Limb (tissue), 2 donors: ENCODE measurements at regions not wholly inside any gene's neighbourhood (a gene's known extent, or its start where the extent isn't known, plus 50 kb on each side); places are given as distances from the start of the nearest gene placed in this dataset.

Source experiments
- DNase-seq, 2 donors: peaks; one replicate each; pipeline ENCODE4 v3.0.0-alpha.2; 2016; ENCODE audit errors: extremely low spot score in 2 of 2

- no peak for DNase-seq
Observed at GRCh38 chr6:3527651-3527977, 70.8 kb upstream of the SLC22A23 start.

GRCh38 chr6:3526962-3527650 lies 70.3 kb upstream of the SLC22A23 start:
- DNase-seq, result no peak

- no peak for DNase-seq
Observed at GRCh38 chr6:3525915-3526314, 69.1 kb upstream of the SLC22A23 start.

GRCh38 chr6:3524456-3524855 lies 67.6 kb upstream of the SLC22A23 start:
- no peak for DNase-seq

GRCh38 chr6:3523966-3524365 lies 67.1 kb upstream of the SLC22A23 start:
- DNase-seq, result no peak

GRCh38 chr6:3523271-3523670 lies 66.4 kb upstream of the SLC22A23 start:
- no peak for DNase-seq

GRCh38 chr6:3522561-3523260 lies 65.9 kb upstream of the SLC22A23 start:
- DNase-seq, result no peak

- no peak for DNase-seq
Observed at GRCh38 chr6:3520281-3521230, 63.7 kb upstream of the SLC22A23 start.

GRCh38 chr6:3518356-3519190 lies 61.7 kb upstream of the SLC22A23 start:
- DNase-seq, result no peak

GRCh38 chr6:3517350-3517749 lies 60.5 kb upstream of the SLC22A23 start:
- DNase-seq, result no peak

GRCh38 chr6:3516092-3516491 lies 59.2 kb upstream of the SLC22A23 start:
- no peak for DNase-seq

GRCh38 chr6:3515669-3516068 lies 58.8 kb upstream of the SLC22A23 start:
- DNase-seq, result no peak

- DNase-seq, result no peak
Observed at GRCh38 chr6:3513416-3513815, 56.6 kb upstream of the SLC22A23 start.

- DNase-seq, result no peak
Observed at GRCh38 chr6:3512832-3513231, 56.0 kb upstream of the SLC22A23 start.

GRCh38 chr6:3510617-3511016 lies 53.8 kb upstream of the SLC22A23 start:
- DNase-seq, result no peak

- DNase-seq, result no peak
Observed at GRCh38 chr6:3510178-3510577, 53.3 kb upstream of the SLC22A23 start.

GRCh38 chr6:3509336-3509735 lies 52.5 kb upstream of the SLC22A23 start:
- no peak for DNase-seq

GRCh38 chr6:3506751-3507383 lies 50.0 kb upstream of the SLC22A23 start:
- DNase-seq, result no peak
